ACC112 (cell line): ENCODE measurements at regions not wholly inside any gene's neighbourhood (a gene's known extent, or its start where the extent isn't known, plus 50 kb on each side); places are given as distances from the start of the nearest gene placed in this dataset.
"Not testable (repeated sequence)": the region's sequence is repeated elsewhere in the genome, so short reads cannot be mapped to it uniquely, and the experiment has no call there.

Experiments
- H2AFZ ChIP-seq: fragments of 200-600 bp; sonication (generic); one replicate; pipeline ENCODE4 v1.6.0; 2017; ENCODE audit warnings: antibody characterized with exemption, low read length; ENCODE audit not compliant: unreplicated experiment
- H3K27ac ChIP-seq: fragments of 200-600 bp; sonication (generic); 2 replicates; pipeline ENCODE4 v1.5.1; 2014; ENCODE audit warnings: low read depth, mild to moderate bottlenecking, antibody characterized with exemption, low read length, moderate library complexity
- H3K27me3 ChIP-seq: fragments of 200-600 bp; sonication (generic); 2 replicates; pipeline ENCODE4 v1.6.1; 2014; ENCODE audit warnings: mild to moderate bottlenecking, antibody characterized with exemption, low read length, moderate library complexity, mixed read lengths; ENCODE audit not compliant: insufficient read depth
- H3K36me3 ChIP-seq: fragments of 200-600 bp; sonication (generic); 2 replicates; pipeline ENCODE4 v1.6.1; 2016; ENCODE audit warnings: mild to moderate bottlenecking, antibody characterized with exemption, low read length, moderate library complexity, mixed read lengths; ENCODE audit not compliant: insufficient read depth
- H3K4me1 ChIP-seq: fragments of 200-600 bp; sonication (generic); one replicate; pipeline ENCODE4 v1.6.1; 2016; ENCODE audit warnings: low read length, mixed read lengths; ENCODE audit not compliant: insufficient read depth, unreplicated experiment, control insufficient read depth
- H3K4me3 ChIP-seq: fragments of 200-600 bp; sonication (generic); 2 replicates; pipeline ENCODE4 v1.5.1; 2014; ENCODE audit warnings: mild to moderate bottlenecking, low read depth, low read length
- H3K79me2 ChIP-seq: fragments of 200-600 bp; sonication (generic); one replicate; pipeline ENCODE4 v1.6.0; 2016; ENCODE audit warnings: low read length; ENCODE audit not compliant: control insufficient read depth, unreplicated experiment, insufficient read depth

- H2AFZ ChIP-seq, result no peak overlapping the region
Observed at GRCh38 chr2:195442458-195443175, 214.4 kb upstream of the SLC39A10 start.

GRCh38 chr2:195438692-195439091, 218.3 kb upstream of the SLC39A10 start:
- Histone ChIP-seq H3K4me3 (no peak overlapping the region), H2AFZ (no peak overlapping the region), H3K27me3 (no peaks in the 10 kb centered on the region), H3K36me3 (no peaks in the 10 kb centered on the region), H3K27ac (no peak overlapping the region), H3K79me2 (no peaks in the 10 kb centered on the region), H3K4me1 (no peaks in the 10 kb centered on the region)

More at GRCh38 chr2:195442458-195443175, 214.4 kb upstream of the SLC39A10 start:
- Histone ChIP-seq H3K36me3 (no peaks in the 10 kb centered on the region), H3K4me1 (peaks cover 4% of the 10 kb centered on the region), H3K27me3 (no peaks in the 10 kb centered on the region), H3K79me2 (no peaks in the 10 kb centered on the region), H3K27ac (no peak overlapping the region), H3K4me3 (no peak overlapping the region)

- H3K36me3 ChIP-seq, result no peaks in the 10 kb centered on the region
- H3K79me2 ChIP-seq, result no peaks in the 10 kb centered on the region
- no peak overlapping the region for H2AFZ ChIP-seq
- H3K27me3 ChIP-seq, result no peaks in the 10 kb centered on the region
- no peak overlapping the region for H3K27ac ChIP-seq
- peaks cover under 1% of the 10 kb centered on the region for H3K4me1 ChIP-seq
- H3K4me3 ChIP-seq, result no peak overlapping the region
Observed at GRCh38 chr2:195437521-195437920, 219.5 kb upstream of the SLC39A10 start.

GRCh38 chr2:195434346-195434745, 222.7 kb upstream of the SLC39A10 start:
- Histone ChIP-seq H3K27ac (no peak overlapping the region), H3K4me3 (no peak overlapping the region), H2AFZ (no peak overlapping the region), H3K36me3 (no peaks in the 10 kb centered on the region), H3K4me1 (peaks cover 4% of the 10 kb centered on the region), H3K79me2 (no peaks in the 10 kb centered on the region), H3K27me3 (no peaks in the 10 kb centered on the region)

GRCh38 chr2:195433729-195434128, 223.3 kb upstream of the SLC39A10 start:
- not testable (repeated sequence) for H3K36me3 ChIP-seq, H3K4me3 ChIP-seq, H3K27me3 ChIP-seq, H3K79me2 ChIP-seq, H3K27ac ChIP-seq, H3K4me1 ChIP-seq, H2AFZ ChIP-seq

GRCh38 chr2:195428673-195429072, 228.4 kb upstream of the SLC39A10 start:
- no peak overlapping the region for H3K4me3 ChIP-seq
- no peaks in the 10 kb centered on the region for H3K79me2 ChIP-seq
- H3K27me3 ChIP-seq, result no peaks in the 10 kb centered on the region
- peaks cover 4% of the 10 kb centered on the region for H3K4me1 ChIP-seq
- H2AFZ ChIP-seq, result no peak overlapping the region
- H3K27ac ChIP-seq, result no peak overlapping the region
- no peaks in the 10 kb centered on the region for H3K36me3 ChIP-seq

- Histone ChIP-seq H3K79me2 (no peaks in the 10 kb centered on the region), H2AFZ (no peak overlapping the region), H3K27me3 (no peaks in the 10 kb centered on the region), H3K4me3 (no peak overlapping the region), H3K4me1 (no peaks in the 10 kb centered on the region), H3K36me3 (no peaks in the 10 kb centered on the region), H3K27ac (no peak overlapping the region)
Observed at GRCh38 chr2:195425328-195425727, 231.7 kb upstream of the SLC39A10 start.

GRCh38 chr2:195419033-195419432, 238.0 kb upstream of the SLC39A10 start:
- Histone ChIP-seq H3K36me3 (no peaks in the 10 kb centered on the region), H3K27ac (no peak overlapping the region), H3K27me3 (no peaks in the 10 kb centered on the region), H3K4me3 (no peak overlapping the region), H3K4me1 (no peaks in the 10 kb centered on the region), H2AFZ (no peak overlapping the region), H3K79me2 (no peaks in the 10 kb centered on the region)

- no peaks in the 10 kb centered on the region for H3K36me3 ChIP-seq
- H3K27me3 ChIP-seq, result no peaks in the 10 kb centered on the region
- H2AFZ ChIP-seq, result no peak overlapping the region
- H3K4me3 ChIP-seq, result no peak overlapping the region
- no peak overlapping the region for H3K27ac ChIP-seq
- H3K4me1 ChIP-seq, result no peaks in the 10 kb centered on the region
- H3K79me2 ChIP-seq, result no peaks in the 10 kb centered on the region
Observed at GRCh38 chr2:195414537-195415100, 242.4 kb upstream of the SLC39A10 start.

- Histone ChIP-seq H3K4me3 (no peak overlapping the region), H3K79me2 (no peaks in the 10 kb centered on the region), H3K27me3 (no peaks in the 10 kb centered on the region), H3K36me3 (no peaks in the 10 kb centered on the region), H3K27ac (no peak overlapping the region), H3K4me1 (no peaks in the 10 kb centered on the region), H2AFZ (no peak overlapping the region)
Observed at GRCh38 chr2:195413944-195414343, 243.1 kb upstream of the SLC39A10 start.

- no peak overlapping the region for H3K4me3 ChIP-seq
- no peaks in the 10 kb centered on the region for H3K4me1 ChIP-seq
- H2AFZ ChIP-seq, result no peak overlapping the region
- H3K27me3 ChIP-seq, result no peaks in the 10 kb centered on the region
- H3K36me3 ChIP-seq, result no peaks in the 10 kb centered on the region
- H3K27ac ChIP-seq, result no peak overlapping the region
- no peaks in the 10 kb centered on the region for H3K79me2 ChIP-seq
Observed at GRCh38 chr2:195413422-195413821, 243.6 kb upstream of the SLC39A10 start.
